ENCODE measurements at regions not wholly inside any gene's neighbourhood (a gene's known extent, or its start where the extent isn't known, plus 50 kb on each side); places are given as distances from the start of the nearest gene placed in this dataset.

DNA sequence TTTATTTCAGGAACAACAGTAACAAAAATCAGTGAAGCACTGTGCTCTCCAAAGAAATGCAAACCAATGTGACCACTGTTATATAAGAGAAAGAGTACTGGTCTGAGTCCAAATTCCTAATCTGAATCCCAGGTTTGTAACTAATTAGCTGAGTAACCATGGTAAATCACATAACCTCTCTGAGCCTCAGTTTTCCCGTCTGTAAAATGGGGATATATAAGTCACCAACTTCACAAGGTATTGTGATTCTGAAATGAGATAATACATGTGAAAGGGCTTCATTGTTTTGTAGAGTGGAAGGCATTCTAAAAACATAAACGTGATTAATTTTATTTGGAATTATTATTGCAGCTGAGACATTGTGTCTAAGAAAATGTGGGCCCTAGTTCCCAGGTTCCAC is 91.3 kb upstream of the YPEL5 start:
- no peak for FAIRE-seq

DNA sequence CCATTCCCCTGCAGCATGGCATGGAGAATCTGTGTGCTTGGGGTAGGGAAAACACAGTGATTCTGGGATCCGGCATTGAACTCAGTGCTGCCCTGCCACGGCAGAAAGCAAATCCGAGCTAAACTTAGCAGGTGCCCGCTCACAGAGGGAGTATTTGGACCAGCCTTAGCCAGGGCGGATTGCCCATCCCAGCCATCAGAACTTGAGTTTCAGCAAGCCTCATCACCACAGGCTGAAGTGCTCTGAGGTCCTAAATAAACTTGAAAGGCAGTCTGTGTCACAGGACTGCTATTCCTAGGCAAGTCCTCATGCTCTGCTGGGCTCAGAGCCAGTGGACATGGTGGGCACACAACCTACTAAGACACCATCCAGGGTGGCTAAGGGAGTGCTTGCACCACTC is 86.2 kb upstream of the YPEL5 start:
- FAIRE-seq, result no peak

DNA sequence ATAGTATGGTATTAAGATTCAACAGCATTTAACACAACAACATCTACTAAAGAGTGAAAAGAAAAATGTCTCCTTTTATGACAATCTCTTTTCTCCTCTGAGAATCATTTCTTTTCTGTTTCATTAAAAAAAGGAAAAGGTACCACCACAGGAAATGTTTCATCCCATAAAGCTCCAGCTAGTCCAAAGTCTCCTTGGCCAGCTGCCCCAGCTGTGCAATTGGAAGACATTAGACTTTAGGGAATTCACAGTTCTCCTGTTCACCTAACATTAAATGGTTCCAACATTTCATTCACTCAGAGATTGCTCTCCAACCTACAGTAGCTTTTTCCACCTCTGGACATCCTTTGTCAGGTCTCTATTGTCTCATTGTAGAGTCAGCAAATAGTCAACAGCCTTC is 78.7 kb upstream of the YPEL5 start:
- FAIRE-seq, result no peak

DNA sequence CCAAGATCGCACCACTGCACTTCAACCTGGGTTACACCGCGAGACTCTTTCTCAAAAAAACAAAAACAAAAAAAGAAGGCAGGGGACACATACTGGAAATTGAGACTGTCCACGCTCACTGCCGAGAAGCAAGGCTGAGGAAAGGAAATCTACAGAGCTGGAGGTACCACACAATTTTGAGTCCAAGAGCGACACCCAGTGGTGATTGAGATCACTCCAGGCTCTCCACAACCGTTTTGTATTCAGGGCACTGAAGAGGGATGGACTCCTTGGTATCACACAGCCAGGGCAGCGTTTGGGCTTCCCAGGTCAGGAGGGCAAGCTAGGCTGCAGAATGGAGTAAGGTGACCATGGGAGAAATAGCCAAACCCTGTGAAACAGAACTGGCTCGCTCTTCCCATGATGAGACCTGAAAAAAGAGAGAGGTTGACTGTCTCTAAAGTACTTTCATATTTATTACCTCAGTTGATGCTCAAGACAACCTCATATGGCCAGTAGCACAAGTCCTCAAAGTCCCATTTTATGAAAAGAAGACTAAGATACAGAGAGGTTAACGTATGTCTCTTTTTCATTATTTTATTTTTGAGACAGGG is 74.5 kb upstream of the YPEL5 start:
- peak; percentile 55 for FAIRE-seq

DNA sequence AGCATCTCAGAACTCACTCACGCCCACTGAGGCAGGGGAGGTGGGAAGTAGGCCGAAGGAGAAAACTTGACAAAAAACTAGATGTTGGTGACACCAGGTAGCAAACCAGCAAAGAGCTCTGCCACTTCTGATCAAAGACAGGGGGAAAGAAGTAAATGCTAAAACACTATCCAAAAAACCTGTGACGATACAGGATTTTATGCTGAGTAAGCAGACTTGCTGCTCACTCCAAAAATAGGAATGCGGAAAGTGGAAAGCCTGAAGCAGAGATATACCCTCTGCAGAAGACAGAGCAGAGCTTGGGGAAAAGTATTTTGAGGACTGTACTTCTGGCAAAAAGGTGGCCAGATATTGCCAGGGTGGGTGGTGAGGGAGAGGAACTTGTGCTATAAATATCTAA is 73.3 kb upstream of the YPEL5 start:
- no peak for FAIRE-seq

DNA sequence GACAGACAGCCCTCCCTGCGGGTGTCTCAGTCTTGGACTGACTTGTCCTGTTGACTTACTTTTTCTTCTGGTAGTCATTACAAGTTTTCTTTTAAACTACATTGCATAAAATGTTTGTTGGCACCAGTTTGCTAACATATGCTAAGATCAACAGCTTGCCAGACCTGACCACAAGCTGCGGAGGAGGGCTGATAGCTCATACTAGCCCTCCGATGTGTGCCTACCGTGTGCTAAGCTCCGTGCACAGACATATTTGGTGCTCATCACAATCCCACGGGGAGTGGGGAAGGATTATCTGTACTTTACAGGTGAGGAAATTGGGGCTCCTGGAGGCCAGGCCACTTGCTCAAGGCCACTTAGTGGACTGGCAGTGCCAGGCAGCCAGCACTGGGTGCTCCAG is 72.8 kb upstream of the YPEL5 start:
- FAIRE-seq, result no peak

DNA sequence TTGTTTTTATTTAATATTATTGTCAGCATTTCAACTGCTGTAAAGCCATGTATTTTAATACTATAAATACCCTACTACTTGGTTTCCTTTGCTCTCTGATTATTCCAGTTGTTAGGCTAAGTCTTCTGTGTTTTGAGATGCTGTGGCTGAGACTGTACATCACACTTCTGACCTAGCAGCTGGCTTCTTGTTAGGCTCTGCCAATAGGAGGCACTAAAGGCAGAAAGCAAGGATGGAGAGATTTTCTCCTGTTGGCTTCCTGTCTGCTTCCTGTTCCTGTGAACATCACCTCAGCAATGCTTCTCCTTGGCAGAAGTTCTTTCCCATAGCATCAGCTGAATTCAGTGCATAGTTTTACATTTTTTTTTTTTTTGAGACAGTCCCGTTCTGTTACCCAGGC is 68.3 kb upstream of the YPEL5 start:
- no peak for FAIRE-seq

DNA sequence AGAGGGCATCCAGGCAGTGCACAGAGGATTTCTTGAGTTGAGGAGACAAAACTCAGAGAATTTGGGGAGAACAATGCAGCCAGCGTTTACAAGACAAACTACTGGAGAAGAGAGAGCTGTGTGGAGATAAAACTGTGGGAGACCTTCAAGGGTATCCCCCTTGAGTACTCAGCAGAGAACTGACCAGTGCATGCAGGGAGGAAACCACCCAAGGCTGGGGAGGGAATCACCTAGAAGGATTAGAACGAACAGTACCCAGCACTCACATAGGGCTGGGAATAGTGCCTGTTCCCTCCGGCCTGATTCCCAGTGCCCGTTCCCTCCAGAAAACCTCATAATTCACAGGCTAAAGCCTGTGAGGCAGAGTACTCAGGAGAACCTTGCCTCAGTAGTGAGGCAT is 61.9 kb upstream of the YPEL5 start:
- FAIRE-seq, result no peak

DNA sequence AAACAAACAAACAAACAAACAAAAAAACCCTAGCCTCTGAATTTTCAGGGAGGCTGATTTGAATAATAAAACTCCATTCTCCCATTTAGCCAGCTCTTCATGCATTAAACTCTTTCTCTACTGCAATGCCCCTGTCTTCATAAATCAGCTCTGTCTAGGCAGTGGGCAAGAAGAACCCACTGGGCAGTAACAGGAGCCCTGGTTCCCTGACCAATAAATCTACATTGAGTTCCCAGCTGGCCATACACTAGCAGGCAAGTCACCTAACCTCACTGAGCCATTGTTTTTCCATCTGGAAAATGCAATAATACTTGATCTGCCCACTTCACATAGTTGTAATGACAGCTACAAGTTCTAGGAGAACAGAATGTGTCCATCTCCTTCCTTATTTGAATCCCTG is 57.6 kb upstream of the YPEL5 start:
- FAIRE-seq, result no peak

DNA sequence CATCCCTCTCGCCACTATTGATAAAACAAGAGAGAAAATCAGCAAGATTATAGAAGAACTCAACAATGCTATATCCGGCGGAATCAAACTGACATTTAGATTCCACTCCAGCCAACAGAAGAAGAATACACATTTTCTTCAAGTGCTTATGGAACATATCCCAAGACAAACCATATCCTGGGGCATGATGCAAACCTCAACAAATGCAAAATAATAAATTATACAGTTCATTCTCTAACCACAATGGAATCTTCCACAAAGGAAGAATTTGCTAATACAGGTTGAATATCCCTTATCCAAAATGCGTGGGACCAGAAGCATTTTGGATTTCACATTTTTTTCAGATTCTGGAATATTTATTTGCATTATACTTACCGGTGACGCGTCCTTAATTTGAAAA is 51.4 kb upstream of the YPEL5 start:
- FAIRE-seq, result no peak

DNA sequence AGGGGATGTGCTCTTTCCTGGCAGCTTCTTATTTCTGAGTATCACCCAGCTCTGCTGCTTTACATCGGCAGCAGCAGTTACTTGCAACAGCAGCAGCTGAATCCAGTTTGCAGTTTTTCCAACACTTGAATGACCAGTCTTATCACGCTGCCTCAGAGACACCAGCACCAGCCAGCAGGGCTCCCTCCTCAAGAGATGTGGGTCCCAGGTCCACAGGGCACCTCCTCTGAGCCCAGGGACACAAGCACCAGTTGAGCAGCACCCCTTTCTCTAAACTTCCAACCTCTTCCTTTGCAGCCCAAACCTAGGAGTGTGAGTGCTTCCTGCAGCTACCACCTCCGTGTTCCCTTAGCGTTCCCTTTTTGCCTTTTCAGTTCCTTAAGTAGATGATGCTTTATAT is 50.4 kb upstream of the YPEL5 start:
- no peak for FAIRE-seq

All from TTC549 (cell line).